ENCODE measurements at regions not wholly inside any gene's neighbourhood (a gene's known extent, or its start where the extent isn't known, plus 50 kb on each side); places are given as distances from the start of the nearest gene placed in this dataset.

DNA sequence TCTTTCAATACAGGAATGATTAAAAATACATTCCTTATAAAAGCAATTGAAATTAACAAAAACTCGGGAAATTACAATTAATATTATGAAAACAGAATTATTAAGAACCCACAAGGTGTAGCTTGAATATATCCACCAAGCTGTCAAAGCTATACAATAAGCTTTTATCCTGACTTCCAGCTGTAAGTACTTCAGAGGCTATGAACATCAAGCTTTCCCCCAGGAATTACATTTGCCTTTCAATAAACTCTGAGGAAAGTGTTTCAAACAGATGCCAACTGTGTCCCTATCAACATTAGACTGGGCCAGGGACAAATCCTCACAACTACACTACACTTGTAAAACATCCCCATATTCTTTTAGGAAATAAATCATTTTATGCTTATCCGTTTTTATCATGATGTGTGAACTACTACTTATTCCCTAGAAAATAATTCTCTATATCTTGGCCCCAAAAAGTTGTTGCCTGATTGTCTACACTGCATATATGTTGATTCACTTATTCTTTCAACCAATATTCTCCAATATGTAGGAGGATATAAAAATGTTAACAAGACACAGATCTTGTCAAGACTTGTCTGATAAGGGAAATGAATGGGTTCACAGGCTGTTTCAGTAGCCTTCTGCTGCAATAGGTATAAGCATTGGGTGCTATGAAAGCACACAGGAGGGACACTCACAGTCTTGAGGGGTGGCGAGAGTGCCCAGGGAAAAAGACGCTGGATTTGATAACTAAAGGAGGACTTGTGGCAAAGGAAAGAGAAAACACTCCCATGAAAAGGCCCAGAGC is 494.1 kb downstream of the CENPC start:
- DNase-seq (ENCODE audit: extremely low read depth, low read depth, low spot score): no peak

- DNase-seq (ENCODE audit: extremely low read depth, low read depth, low spot score): no peak
Observed at GRCh38 chr4:67049446-67049845, 495.9 kb downstream of the CENPC start.

DNA sequence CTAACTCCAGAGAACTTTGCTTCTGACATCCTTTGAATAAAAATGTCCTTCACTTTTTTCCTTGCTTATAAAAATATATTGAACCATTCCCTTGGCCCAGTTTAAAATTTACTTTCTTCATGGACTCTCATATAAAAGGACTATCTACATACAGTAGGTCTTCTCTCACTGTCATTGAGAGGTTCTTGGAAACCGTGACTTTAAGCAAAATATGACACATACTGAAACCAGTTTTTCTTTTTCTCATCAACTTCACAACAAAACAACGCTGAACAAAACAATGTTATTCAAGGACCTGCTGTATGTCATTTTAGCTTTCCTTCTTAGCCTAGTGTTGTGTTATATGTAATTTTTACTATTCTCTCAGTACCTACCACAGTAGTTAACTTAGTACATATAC is 496.8 kb downstream of the CENPC start:
- DNase-seq (ENCODE audit: extremely low read depth, low read depth, low spot score): no peak

- no peak for DNase-seq (ENCODE audit: extremely low read depth, low read depth, low spot score)
Observed at GRCh38 chr4:67040315-67040714, 505.0 kb downstream of the CENPC start.

GRCh38 chr4:67038228-67038566 is 507.1 kb downstream of the CENPC start:
- no peak for DNase-seq (ENCODE audit: extremely low read depth, low read depth, low spot score)

DNA sequence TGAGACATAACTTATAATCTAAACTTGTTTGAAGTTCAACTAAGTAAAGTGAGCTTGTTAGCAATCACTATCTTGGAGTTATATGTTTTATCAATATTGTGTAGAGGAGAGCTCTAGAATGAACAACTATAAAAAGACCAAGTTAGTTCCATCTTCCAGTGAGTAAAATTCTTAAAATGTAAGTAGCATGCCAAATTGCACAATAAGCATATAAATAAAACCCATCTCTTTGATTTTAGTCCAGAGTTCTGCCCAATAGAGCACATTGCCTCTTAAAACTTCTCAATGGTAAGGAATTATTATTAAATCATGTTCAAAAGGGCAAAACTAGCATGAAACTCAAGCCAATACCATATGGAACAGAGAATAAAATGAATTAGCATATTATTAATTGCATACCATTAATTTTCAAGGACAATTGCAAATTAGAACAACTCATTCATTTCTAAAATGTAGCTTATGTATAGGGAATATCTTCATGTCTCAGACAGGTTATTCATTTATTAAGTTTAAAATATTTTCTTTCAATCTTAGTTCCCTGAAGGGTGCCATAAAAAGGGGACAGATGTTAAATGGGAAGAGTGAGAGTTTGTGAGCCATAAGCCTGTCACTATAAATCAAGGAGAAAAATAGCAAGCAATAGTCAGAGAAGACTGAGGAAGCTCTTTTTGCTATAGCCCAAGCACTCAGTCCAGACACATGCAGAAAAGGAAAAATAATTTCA is 507.6 kb downstream of the CENPC start:
- DNase-seq (ENCODE audit: extremely low read depth, low read depth, low spot score): no peak

- no peak for DNase-seq (ENCODE audit: extremely low read depth, low read depth, low spot score)
Observed at GRCh38 chr4:67036791-67037190, 508.5 kb downstream of the CENPC start.

GRCh38 chr4:67035986-67036385 is 509.3 kb downstream of the CENPC start:
- DNase-seq (ENCODE audit: extremely low read depth, low read depth, low spot score): no peak

DNA sequence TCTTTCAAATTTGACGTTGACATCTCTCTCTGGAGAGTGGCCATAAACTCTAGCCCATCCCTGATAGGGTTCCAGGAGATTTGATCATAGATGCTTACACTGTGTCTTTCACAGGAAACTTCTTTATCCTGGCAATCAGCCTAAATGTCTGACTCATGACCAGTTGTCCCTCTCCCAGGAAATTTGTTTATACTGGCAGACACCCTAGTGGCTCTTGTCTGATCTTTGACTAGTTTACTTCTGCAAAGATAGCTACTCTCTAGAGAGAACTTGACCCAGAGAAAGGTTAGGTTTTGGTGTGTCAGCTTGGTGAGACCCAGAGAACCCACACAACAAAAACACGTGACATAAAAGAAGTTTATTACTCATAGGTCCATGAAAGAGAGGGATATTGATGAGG is 509.8 kb downstream of the CENPC start:
- DNase-seq (ENCODE audit: extremely low read depth, low read depth, low spot score): no peak

DNA sequence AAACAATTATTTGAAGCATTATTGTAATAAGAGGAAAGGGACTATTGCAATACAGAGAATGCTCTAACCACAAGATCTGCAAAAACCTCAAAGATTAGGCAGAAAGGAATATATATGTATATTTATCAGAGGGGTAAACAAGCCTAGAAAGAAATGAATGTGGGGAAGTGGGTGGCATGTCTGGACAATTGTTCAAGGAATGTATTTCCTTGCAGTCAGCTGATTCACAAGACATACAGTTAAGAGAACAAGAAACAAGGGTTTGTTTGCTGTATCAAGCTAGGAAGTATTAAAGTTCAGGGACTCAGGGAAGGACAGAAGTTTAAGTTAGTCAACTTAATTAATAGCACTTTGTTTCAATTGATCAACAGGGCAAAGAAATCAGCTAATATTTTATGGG is 514.7 kb downstream of the CENPC start:
- DNase-seq (ENCODE audit: extremely low read depth, low read depth, low spot score): no peak

- no peak for DNase-seq (ENCODE audit: extremely low read depth, low read depth, low spot score)
Observed at GRCh38 chr4:67020438-67020797, 524.9 kb downstream of the CENPC start.

DNA sequence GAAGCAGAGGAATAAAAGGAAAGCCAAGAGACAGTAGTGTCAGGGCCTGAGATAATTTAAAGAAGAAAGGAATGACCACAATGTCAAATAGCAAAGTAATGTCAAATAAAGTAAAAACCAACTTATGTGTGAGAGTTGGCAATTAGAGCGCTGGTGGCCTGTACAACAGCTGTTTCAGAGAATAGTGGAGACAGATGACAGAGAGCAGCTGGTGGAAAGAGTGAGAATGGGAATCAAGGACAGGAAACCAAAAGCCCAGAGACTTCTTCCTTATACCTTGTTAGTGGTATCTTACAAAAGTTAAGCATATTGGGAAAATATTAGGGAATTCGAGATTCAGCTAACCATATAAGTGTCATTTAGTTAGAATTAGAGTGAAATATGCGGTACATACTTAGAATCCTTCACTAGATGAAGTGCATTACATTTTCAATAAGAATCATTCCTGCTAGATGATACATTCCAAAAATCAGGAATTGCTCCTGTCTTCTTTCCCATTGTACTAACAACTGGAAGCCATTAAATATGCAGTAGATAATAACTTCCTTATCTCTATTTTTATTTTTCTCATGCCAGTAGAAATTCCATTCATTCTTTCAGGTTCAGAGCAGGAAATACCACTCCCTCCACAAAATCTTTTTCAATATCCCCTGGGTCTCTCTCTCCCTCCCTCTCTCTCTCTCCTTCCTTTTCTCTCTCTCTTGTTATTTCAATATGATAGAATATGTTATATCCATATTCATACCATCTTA is 525.4 kb downstream of the CENPC start:
- no peak for DNase-seq (ENCODE audit: extremely low read depth, low read depth, low spot score)

DNA sequence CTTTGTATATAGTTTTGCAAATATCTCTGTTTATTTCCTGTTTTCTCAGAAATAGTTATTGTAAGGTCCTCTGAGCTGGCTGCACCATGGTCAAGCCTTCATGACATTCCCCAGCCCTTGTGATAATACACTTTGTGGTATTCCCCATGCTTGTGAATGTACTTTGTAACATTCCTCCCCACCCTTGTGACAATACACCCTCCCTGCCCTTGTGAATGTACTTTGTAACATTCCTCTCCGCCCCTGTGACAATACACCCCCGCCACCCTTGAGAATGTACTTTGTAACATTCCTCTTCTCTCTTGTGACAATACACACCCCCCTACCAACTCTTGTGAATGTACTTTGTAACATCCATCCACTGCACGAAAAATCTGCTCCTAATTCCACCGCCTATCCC is 530.7 kb downstream of the CENPC start:
- DNase-seq (ENCODE audit: extremely low read depth, low read depth, low spot score): no peak

GRCh38 chr4:67006791-67007190 is 538.5 kb downstream of the CENPC start:
- no peak for DNase-seq (ENCODE audit: extremely low read depth, low read depth, low spot score)

DNA sequence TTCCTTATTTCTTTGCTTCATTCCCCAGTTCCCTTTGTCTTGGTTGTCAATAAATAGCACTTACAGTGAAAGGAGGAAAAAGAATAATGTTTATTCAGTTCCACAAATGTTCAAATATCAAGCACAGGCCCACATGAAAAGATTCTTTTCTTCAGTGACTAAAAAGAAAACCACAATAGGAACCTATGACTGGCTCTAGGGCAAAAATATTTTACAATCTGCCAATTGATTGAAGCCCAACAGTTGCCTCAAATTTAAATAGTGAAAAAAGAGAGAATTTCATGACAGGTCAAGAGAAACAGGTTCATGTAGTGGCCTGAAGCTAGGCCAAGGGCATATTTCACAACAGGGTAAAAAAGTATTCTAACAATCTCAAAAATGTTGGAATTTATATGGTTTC is 553.8 kb downstream of the CENPC start:
- DNase-seq (ENCODE audit: extremely low read depth, low read depth, low spot score): no peak

DNA sequence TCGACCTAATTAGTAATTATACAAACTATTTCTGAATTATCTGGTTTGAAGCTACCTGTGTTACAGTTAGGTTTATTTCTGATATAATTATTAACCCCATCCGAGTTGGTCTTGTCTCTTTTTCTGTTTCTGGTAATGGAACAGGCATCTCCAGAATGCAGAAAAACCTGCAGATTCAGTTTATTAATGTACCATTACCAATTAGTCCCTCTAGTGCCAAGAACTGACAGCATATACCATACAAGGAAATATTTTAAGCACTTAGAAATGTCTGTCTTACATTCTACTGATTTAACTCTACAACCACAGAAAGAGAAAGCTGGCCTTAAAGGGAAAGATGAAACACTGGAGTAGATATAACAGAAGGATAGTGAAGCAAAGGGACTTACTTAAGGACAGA is 570.6 kb downstream of the CENPC start:
- DNase-seq (ENCODE audit: extremely low read depth, low read depth, low spot score): no peak

GRCh38 chr4:66972087-66972486 is 573.2 kb downstream of the CENPC start:
- DNase-seq (ENCODE audit: extremely low read depth, low read depth, low spot score): no peak

- DNase-seq (ENCODE audit: extremely low read depth, low read depth, low spot score): no peak
Observed at GRCh38 chr4:66964467-66964866, 580.8 kb downstream of the CENPC start.

DNA sequence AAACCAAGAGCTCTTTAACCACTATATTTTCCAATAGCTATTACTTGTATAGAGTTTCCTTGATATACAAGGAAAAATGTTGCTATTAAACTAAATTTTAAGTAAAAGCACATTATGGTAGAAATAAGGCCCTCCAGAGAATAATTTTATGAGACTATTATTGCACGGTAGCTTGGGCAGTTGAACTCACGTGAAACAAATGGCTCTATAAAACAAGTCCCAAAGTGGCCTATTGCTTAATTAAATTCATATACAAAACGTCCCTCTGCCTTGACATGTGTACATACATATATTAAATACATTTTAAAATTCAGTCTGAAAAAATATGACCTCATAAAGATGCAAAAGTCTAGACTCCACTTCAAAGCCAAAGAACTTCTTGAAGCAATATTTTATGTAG is 582.2 kb downstream of the CENPC start:
- DNase-seq (ENCODE audit: extremely low read depth, low read depth, low spot score): no peak

GRCh38 chr4:66959207-66959606 is 586.1 kb downstream of the CENPC start:
- no peak for DNase-seq (ENCODE audit: extremely low read depth, low read depth, low spot score)

DNA sequence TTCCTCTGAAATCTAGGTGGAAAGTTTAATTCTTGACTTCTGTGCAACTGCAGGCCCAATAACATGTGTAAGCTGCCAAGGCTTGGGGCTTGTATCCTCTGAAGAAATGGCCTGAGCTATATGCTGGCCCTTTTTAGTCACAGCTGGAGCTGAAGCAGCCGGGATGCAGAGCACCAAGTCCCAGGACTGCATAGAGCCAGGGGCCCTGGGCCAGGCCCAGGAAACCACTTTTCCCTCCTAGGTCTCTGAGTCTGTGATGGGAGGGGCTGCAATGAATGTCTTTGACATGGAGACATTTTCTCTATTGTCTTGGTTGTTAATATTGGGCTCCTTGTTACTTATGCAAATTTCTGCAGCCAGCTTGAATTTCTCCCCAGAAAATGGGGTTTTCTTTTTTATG is 588.5 kb downstream of the CENPC start:
- no peak for DNase-seq (ENCODE audit: extremely low read depth, low read depth, low spot score)

GRCh38 chr4:66956426-66956825 is 588.9 kb downstream of the CENPC start:
- DNase-seq (ENCODE audit: extremely low read depth, low read depth, low spot score): no peak

All from glomerular endothelial cell (primary cell).